NCI-H2227 treated with DMSO at 0.1 percent for 48 hours (cell line): ENCODE measurements at regions not wholly inside any gene's neighbourhood (a gene's known extent, or its start where the extent isn't known, plus 50 kb on each side); places are given as distances from the start of the nearest gene placed in this dataset.
"Not testable (repeated sequence)": the region's sequence is repeated elsewhere in the genome, so short reads cannot be mapped to it uniquely, and the experiment has no call there.

Experiments used
- DNase-seq: peaks from one replicate; lab custom pipeline; 2025; lab: John Stamatoyannopoulos, UW

DNA sequence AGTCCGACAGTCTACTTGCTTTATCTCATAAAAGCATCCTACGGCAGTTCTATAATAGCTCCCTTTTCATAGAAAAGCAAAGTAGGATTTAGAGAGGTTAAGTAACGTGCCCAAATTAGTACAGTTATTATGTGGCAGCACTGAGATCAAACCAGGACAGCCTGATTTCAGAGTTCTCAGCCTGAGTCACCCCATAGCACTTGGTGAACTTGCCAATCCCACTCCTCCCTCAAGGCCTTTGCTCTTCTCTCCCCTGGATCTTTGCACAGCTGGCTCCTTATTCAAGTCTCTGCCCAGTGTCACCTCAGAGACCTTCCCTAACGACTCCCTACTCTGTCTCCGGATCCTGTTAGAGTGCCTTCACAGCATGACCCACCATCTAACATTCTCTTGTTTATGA, 438.0 kb upstream of the NFE2L3 start:
- DNase-seq, result peak; percentile 57

DNA sequence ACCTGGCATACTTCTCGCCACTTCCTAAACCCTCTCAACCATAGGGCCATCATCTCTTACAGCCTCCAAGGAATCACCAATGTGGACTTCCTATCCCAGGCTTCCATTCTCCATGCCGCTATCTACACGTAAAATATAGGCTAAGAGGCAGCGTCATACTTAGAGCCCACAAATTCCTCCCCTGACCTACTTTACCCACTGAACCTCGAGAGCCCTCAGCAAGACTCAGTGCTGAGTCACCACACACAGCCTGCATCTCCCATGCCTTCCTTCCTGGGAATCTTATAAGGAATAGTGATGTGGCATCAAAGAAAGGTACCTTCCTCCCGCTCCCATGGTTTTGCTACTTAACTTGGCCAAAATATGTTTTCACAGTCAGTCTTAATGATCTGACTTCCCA, 435.6 kb upstream of the NFE2L3 start:
- DNase-seq, result no peak

DNA sequence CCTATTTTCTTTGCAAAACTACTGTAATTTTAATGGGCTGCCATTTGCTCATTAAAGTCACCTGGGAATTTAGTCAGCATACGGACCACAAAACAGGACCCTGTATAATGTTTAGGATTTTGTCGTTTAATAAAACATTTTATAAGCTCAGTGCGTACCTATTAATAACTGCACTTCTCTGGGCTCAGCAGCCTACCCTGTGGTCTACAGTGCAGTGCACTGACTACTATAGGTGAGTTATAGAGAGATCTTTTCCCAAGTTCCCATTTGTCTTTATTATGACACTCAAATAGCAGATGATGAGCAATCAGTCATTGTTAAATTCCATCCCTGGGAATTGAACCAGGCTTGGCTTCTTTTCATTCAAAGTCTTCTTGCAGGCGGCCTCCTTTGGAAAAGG, 433.4 kb upstream of the NFE2L3 start:
- no peak for DNase-seq

DNA sequence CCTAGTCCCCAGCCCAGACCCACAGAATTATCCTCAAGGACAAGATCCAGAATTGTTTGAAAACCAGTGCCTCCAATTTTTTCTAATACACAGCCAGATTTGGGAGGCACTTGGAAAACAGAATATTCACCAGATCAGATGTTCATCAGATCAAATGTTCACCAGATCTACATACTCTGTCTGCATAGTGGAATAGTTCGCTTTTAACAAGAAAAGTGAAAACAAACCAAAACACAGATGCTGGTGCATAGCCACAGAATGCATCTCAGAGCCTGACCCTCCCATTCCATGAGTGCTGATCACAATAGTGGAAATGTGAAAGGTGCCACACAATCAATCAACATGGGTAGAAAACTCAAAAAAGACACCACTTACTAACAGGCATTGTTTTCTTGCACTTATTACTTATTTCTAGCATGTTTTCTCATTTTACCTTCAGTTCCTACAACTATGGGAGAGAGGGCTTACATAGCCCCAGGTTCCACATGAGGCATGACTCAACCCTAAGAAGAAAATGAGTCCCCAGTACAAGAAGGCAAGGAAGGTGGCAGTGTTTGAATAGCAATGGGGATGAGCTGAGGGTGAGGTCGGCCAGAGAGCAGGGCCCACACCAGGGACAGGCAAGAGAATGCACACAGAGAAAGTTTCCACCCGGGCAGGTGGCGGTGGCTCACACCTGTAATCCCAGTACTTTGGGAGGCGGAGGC, 432.7 kb upstream of the NFE2L3 start:
- no peak for DNase-seq

DNA sequence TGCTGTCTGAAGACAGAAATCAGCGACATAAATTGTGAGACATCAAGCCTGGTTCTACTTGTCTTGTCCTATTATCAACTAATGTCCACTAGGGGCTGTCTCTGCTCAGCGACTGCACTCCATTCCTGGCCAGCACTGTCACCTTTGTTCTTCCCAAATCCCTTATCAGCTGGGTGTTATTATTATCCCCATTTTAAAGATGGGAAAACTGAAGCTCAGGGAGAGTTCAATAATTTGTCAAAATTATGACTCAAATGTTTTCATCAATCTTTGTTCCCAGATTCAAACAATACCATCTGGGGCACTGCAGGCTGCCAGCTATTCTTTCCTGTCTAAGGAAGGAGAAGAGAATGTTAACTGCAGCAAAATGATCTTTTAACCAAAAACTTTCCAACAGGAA, 431.6 kb upstream of the NFE2L3 start:
- DNase-seq, result no peak

- DNase-seq, result no peak
These were observed 429.1 kb upstream of the NFE2L3 start for GRCh38 chr7:25722856-25723255.

DNA sequence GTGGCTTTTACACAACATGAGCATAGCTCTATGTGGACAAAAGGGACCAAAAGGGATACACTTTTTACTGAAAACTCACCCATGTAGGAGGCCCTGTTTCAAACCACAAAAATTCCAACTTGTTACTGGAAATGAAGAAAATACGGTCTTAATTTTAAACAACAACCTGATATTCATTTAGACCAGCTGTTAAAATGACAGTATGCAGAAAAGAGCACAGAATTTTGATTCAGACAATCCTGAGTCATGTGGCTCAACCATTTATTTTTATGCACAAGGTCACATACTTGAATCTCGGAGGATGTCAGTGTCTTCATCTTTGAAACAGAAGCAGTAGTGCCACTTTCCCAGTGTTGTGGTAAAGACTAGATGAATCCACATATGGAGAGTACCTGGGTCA, 426.5 kb upstream of the NFE2L3 start:
- DNase-seq, result no peak

DNA sequence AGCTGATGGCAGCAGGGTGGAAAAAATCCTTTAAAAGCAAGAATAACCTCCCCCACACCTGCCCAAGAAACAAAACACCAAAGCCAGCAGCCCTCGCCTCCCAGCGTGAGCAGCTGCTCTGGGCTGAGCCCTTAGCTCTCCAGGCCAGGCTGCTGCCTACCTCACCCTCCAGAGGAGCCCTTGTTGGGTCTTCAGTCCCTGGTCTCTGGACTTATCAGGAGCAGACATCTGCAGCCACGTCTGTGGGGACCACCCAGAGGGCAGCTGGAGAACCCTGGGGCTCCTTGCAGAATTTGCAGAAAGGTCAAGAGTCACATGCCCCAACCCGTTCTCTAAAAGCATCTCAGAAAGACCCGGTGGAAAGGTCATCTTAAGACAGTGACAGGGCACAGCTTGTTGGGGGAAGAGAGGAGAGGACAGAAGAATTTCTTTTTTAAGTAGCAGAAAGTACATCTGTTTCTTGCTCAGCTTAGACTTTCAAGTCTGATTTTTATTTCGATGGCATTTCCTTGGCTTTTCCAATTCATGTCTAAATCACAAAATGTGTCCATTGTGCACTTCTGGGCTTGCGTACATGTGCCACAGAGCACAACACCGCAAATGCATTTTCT, 425.7 kb upstream of the NFE2L3 start:
- DNase-seq, result no peak

DNA sequence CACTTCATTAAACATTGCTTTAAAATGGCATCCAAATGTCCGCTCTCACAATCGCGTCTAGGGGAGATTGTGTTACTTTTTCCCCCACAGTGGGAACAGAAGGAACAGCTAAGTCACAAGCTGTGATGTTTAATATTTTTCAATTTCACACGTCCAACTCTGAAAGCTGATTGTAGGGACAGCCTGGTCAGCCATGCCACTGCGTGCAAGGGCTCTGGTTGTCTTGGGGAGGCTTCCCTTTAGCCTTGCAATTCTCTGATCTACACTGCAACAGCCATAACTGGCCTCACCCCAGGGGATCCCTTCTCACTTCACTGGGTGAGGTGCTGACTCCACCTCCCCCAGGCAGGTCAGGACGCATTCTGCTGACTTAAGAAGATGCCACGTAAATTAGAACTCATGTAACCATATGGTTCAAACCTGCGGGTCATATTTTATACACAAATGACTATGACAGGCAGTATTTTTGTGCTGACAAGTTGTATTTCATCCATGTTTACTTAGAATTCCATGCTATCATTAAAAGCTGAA, 425.2 kb upstream of the NFE2L3 start:
- DNase-seq, result peak; percentile 69

DNA sequence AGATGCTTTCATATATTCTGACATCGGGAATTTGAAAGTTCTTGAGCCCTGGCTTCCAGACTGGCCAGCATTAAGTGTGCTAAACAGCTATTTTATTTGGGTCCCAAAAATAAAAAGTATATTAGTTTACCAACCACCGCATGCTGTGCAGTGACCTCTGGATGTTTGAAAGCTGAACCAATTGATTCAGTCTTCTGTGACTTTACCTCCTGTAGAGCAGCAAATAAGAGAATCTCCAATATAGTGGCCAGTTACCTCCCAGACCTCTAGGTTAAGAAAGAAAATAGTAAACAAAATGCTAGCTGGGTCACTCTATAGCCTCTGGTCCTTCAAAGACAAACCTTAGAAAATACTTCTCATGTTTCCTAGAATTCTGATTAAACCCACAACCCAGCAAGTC, 424.6 kb upstream of the NFE2L3 start:
- no peak for DNase-seq

DNA sequence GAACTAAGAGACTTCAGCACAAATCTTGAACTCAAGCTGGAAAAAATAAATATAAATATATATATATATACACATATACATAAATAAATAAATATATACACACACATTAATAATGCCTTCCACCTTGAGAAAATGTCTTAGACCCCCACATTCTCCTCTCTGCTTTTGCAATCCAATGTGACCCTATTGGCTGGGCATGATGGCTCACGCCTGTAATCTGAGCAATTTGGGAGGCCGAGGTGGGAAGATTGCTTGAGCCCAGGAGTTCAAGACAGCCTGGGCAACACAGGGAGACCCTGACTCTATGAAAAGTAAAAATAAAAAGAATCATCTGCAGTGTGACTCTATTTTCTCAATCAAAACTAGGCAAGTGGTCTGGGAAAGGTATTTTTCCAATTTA, 424.1 kb upstream of the NFE2L3 start:
- DNase-seq, result no peak

DNA sequence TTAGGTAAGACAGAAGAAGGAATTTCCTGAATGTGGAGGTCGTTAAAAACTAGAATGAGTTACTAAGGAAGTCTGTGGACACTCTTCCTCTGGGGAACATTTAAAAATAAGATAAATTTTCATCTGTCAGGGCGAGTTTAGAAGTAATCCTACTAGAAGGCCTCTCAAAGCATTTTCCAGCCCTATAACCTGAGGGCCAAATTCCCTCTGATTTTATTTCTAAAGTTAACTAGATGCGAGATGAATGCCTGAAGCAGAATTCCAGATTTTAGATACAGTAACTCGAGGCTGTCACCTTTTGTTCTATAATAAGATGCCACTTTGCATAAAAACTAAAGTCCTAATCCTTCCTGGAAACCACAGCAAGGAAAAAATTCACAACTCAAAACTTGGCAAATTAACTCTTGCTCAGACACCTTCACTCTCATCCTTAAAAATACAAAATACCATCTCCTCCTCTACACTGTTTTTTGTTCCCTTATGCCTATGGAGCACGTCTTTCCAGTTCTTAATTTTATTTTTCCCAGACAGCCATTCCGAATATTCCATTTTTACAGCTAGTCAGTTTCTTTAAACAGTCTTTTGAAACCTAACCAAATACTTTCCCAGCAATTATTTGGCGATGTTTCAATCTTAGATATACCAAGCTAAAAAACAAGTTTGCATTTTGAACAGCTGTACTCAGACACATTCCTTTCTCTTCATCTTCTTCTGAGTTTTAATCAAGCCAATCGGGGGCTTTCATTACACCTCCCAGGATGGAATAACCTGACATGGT, 420.7 kb upstream of the NFE2L3 start:
- DNase-seq, result no peak

- no peak for DNase-seq
These were observed 420.2 kb upstream of the NFE2L3 start for GRCh38 chr7:25731846-25732245.

- DNase-seq, result no peak
These were observed 419.2 kb upstream of the NFE2L3 start for GRCh38 chr7:25732766-25733217.

DNA sequence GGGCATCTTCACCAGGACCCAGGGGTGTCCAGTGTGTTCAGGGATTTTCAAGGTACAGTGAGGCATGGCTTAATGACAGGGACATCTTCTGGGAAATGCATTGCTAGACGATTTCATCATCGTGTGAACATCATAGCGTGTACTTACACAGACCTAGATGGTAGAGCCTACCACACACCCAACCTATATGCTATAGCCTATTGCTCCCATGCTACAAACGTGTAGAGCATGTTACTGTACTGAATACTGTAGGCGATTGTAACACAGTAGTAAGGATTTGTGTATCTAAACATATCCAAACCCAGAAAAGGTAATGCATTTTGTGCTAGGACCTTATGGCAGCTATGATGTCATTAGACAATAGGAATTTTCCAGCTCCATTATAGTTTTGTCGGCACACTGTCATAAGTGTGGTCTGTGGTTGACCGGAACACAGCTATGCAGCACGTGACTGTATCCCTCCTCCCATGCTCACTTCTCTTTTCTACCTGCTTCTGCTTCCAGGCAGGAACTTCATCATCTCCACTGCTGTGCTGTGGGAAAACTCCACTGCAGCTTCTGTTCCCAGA, 416.2 kb upstream of the NFE2L3 start:
- no peak for DNase-seq

GRCh38 chr7:25738528-25738927, 413.5 kb upstream of the NFE2L3 start:
- no peak for DNase-seq

DNA sequence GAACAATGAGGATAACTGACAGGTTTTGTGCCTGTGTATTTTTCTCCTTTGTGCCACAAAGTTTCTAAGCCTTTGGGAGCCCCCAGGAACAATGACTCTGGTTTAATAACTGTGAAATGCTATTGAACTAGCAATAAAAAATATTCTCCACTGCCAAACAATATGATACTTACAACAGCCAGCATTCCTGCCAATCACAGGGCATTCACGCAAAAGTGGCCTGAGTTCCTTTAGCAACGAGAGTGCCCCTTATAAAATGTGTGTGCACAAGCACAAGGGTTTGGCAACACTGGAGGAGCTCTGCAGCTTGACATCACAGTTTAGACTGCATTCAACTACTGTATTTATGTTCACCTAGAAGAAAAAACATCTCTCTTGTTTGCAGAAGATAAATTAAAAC, 412.9 kb upstream of the NFE2L3 start:
- DNase-seq, result no peak

DNA sequence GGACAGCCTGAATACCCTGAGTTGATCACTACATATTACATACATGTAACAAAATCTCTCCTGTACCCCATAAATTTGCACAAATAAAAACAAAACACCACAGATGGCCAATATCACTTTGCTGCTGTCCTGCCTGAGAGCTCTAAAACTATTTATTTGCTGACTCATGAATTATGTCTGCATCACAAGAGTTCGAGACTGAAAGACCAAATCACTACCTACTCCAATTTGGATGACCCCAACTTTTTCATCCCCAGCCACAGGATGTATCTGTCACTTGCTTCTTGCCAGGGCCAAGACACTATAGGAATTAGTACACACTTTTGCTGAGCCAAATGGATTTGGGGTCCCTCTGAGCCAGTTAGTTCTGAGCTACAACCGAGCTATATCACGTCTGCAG, 409.7 kb upstream of the NFE2L3 start:
- no peak for DNase-seq

DNA sequence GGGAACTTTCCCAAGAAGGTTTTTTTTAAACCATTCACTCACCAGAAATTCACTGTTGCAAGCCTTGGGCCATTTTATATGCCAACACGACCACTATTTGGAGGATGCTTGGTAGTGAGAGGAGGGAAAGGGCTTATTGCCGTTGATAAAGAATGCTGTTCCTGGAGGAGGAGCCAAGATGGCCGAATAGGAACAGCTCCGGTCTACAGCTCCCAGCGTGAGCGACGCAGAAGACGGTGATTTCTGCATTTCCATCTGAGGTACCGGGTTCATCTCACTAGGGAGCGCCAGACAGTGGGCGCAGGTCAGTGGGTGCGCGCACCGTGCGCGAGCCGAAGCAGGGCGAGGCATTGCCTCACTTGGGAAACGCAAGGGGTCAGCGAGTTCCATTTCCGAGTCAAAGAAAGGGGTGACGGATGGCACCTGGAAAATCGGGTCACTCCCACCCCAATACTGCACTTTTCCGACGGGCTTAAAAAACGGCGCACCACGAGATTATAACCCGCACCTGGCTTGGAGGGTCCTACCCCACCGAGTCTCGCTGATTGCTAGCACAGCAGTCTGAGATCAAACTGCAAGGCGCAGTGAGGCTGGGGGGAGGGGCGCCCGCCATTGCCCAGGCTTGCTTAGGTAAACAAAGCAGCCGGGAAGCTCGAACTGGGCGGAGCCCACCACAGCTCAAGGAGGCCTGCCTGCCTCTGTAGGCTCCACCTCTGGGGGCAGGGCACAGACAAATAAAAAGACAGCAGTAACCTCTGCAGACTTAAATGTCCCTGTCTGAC, 408.1 kb upstream of the NFE2L3 start:
- DNase-seq, result not testable (repeated sequence)

- DNase-seq, result peak; percentile 49
These were observed 401.1 kb upstream of the NFE2L3 start for GRCh38 chr7:25750744-25751508.

DNA sequence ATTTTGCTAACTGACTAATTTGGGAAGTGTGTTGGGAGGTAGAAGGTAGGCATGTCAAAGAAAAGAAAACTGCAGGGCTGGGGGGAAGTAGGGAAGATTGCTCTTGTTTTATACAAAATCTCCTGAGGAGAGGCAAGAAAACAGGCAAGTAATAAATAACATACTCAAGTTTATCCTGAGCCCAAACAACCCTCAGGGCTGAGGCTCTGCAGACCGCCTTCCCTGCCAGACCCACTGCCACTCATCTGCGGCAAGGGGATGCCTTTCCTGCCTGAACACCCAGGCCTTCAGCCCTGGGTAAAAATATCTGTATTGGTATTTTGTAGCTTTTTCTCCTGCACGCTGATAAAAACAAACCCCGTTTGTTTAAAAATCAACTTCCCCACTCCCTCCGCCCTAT, 399.8 kb upstream of the NFE2L3 start:
- no peak for DNase-seq
